CD14-positive monocyte (primary cell): ENCODE measurements at regions not wholly inside any gene's neighbourhood (a gene's known extent, or its start where the extent isn't known, plus 50 kb on each side); places are given as distances from the start of the nearest gene placed in this dataset.

Source experiments
- DNase-seq, 3 donors: peaks; one replicate each; pipeline ENCODE4 v3.0.0-alpha.2; 2011 to 2022
- H2AFZ ChIP-seq: 2 replicates; pipeline ENCODE4 v1.6.0; 2012; ENCODE audit warnings: mild to moderate bottlenecking, low read depth, low read length, inconsistent platforms; ENCODE audit not compliant: insufficient read depth, poor library complexity, severe bottlenecking
- H3K27ac ChIP-seq, 2 donors: 1 replicate in 1 of 2; 2 replicates in 1 of 2; pipeline ENCODE4 v1.5.1; 2012 to 2013; ENCODE audit warnings: low read length in 2 of 2, control low read depth in 1 of 2, inconsistent platforms in 1 of 2, low read depth in 1 of 2, mild to moderate bottlenecking in 1 of 2
- H3K27me3 ChIP-seq, 2 donors: one replicate each; pipeline versions ENCODE4 v1.6.0 to v1.6.1; 2011 to 2013; ENCODE audit warnings: low read length in 2 of 2; ENCODE audit not compliant: control insufficient read depth in 2 of 2, insufficient read depth in 2 of 2
- H3K36me3 ChIP-seq, 2 donors: replicated peaks in 1 of 2; 1 replicate in 1 of 2; 2 replicates in 1 of 2; pipeline versions ENCODE4 v1.5.1 to v1.6.1; 2012 to 2013; ENCODE audit warnings: low read length in 2 of 2, control low read depth in 1 of 2, inconsistent platforms in 1 of 2, mild to moderate bottlenecking in 1 of 2; ENCODE audit not compliant: insufficient read depth in 2 of 2, control insufficient read depth in 1 of 2
- H3K4me1 ChIP-seq, 2 donors: 1 replicate in 1 of 2; 2 replicates in 1 of 2; pipeline versions ENCODE4 v1.5.1 to v1.6.1; 2012 to 2013; ENCODE audit warnings: low read length in 2 of 2, control low read depth in 1 of 2, inconsistent platforms in 1 of 2, mild to moderate bottlenecking in 1 of 2, moderate library complexity in 1 of 2; ENCODE audit not compliant: insufficient read depth in 2 of 2, control insufficient read depth in 1 of 2
- H3K4me2 ChIP-seq: replicated peaks from 2 replicates; pipeline ENCODE3; 2012; ENCODE audit warnings: low read length, moderate library complexity, mild to moderate bottlenecking; ENCODE audit not compliant: poor library complexity, severe bottlenecking; ENCODE audit errors: extremely low read depth
- H3K4me3 ChIP-seq, 3 experiments: fragments of 200-600 bp in 1 of 3; sonication (generic) in 1 of 3; replicated peaks in 1 of 3; 1 replicate in 2 of 3; 2 replicates in 1 of 3; pipeline ENCODE4 v1.5.1; 2011 to 2013; ENCODE audit warnings: low read length in 3 of 3, mild to moderate bottlenecking in 3 of 3, control low read depth in 2 of 3, low read depth in 2 of 3, inconsistent platforms in 1 of 3, moderate library complexity in 1 of 3
- H3K79me2 ChIP-seq: 2 replicates; pipeline ENCODE4 v1.6.0; 2012; ENCODE audit warnings: mild to moderate bottlenecking, control low read depth, inconsistent platforms, low read length, moderate library complexity; ENCODE audit not compliant: insufficient read depth
- H3K9ac ChIP-seq: 2 replicates; pipeline ENCODE4 v1.6.0; 2017; ENCODE audit warnings: low read length, mild to moderate bottlenecking; ENCODE audit not compliant: insufficient read depth, poor library complexity, severe bottlenecking
- H3K9me3 ChIP-seq, 2 donors: replicated peaks in 1 of 2; 1 replicate in 1 of 2; 2 replicates in 1 of 2; pipeline versions ENCODE4 v1.5.1 to v1.6.1; 2012 to 2013; ENCODE audit warnings: low read length in 2 of 2, control low read depth in 1 of 2; ENCODE audit not compliant: control insufficient read depth in 1 of 2, insufficient read depth in 1 of 2
- H4K20me1 ChIP-seq: 2 replicates; pipeline ENCODE4 v1.6.0; 2012; ENCODE audit warnings: mild to moderate bottlenecking, low read length, control low read depth, moderate library complexity; ENCODE audit not compliant: insufficient read depth
- H3K27ac Mint-ChIP-seq, 7 donors: one replicate each; pipeline ENCODE4 v1.8.0; 2020; ENCODE audit warnings: mild to moderate bottlenecking in 7 of 7, mixed read lengths in 7 of 7, moderate library complexity in 6 of 7, inconsistent platforms in 2 of 7
- H3K27me3 Mint-ChIP-seq, 3 donors: one replicate each; pipeline ENCODE4 v1.8.0; 2021 to 2022; ENCODE audit warnings: low read depth in 3 of 3, mild to moderate bottlenecking in 3 of 3, mixed read lengths in 3 of 3, moderate library complexity in 3 of 3, inconsistent platforms in 1 of 3
- H3K36me3 Mint-ChIP-seq, 2 donors: one replicate each; pipeline ENCODE4 v1.8.0; 2020; ENCODE audit warnings: mixed read lengths in 2 of 2, inconsistent platforms in 1 of 2, mild to moderate bottlenecking in 1 of 2
- H3K4me1 Mint-ChIP-seq: one replicate; pipeline ENCODE4 v1.8.0; 2020; ENCODE audit warnings: mild to moderate bottlenecking, mixed read lengths
- H3K4me3 Mint-ChIP-seq, 2 donors: one replicate each; pipeline ENCODE4 v1.8.0; 2020; ENCODE audit warnings: mild to moderate bottlenecking in 2 of 2, mixed read lengths in 2 of 2, moderate library complexity in 1 of 2
- H3K9me3 Mint-ChIP-seq, 7 donors: one replicate each; pipeline ENCODE4 v1.8.0; 2020 to 2022; ENCODE audit warnings: mixed read lengths in 7 of 7, mild to moderate bottlenecking in 6 of 7, moderate library complexity in 6 of 7, inconsistent platforms in 2 of 7
- WGBS: methylation state at CpG from one replicate; pipeline ENCODE4 v1.1.5; 2013; ENCODE audit warnings: missing lambda C conversion rate; ENCODE audit not compliant: insufficient coverage; 5-methylcytosine and 5-hydroxymethylcytosine counted together
- intact Hi-C, 2 donors: fragments of 100-400 bp; cut with micrococcal nuclease; formaldehyde crosslinking; loops; one replicate each; pipeline versions ENCODE4 v1.15.0 to v1.15.1; 2023
- TF ChIP-seq, protein P1 (sequence below): fragments of 200-600 bp; IDR thresholded peaks from one replicate; pipeline ENCODE4 v1.8.0; 2022; ENCODE audit warnings: antibody characterized with exemption, mild to moderate bottlenecking

DNA sequence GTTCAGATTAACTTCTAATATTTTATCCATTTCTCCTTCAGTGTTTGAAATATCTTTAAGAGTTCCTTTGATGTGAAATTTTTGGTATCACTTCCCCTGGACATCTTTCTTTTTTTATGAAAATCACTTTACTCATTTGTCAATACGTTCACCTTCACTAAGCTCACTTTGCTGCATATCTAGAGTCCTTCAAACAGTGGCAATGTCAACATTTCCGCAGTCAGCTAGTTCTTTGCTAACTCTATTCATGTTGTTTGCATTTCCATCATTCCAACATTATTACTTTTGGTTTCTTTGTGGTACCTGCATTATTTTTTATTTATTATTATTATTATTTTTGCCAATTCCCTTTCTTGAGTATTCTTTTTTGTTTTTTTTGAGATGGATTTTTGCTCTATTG is 203.0 kb downstream of the GPAT3 start:
- no peak for DNase-seq

GRCh38 chr4:83734576-83734975 is 198.7 kb downstream of the GPAT3 start:
- TF ChIP-seq, protein P1, sequence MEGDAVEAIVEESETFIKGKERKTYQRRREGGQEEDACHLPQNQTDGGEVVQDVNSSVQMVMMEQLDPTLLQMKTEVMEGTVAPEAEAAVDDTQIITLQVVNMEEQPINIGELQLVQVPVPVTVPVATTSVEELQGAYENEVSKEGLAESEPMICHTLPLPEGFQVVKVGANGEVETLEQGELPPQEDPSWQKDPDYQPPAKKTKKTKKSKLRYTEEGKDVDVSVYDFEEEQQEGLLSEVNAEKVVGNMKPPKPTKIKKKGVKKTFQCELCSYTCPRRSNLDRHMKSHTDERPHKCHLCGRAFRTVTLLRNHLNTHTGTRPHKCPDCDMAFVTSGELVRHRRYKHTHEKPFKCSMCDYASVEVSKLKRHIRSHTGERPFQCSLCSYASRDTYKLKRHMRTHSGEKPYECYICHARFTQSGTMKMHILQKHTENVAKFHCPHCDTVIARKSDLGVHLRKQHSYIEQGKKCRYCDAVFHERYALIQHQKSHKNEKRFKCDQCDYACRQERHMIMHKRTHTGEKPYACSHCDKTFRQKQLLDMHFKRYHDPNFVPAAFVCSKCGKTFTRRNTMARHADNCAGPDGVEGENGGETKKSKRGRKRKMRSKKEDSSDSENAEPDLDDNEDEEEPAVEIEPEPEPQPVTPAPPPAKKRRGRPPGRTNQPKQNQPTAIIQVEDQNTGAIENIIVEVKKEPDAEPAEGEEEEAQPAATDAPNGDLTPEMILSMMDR = no peak
- Histone ChIP-seq H3K27me3 (peaks cover 0 to 2% of the 10 kb centered on the region in 2 donors), H3K36me3 (no peaks in the 10 kb centered on the region), H3K27ac (no peak overlapping the region), H3K4me2 (no peak overlapping the region), H3K9me3 (no peaks in the 10 kb centered on the region), H3K79me2 (no peaks in the 10 kb centered on the region), H3K9ac (no peak overlapping the region), H4K20me1 (no peaks in the 10 kb centered on the region), H3K4me3 (no peak overlapping the region), H2AFZ (no peak overlapping the region), H3K4me1 (no peaks in the 10 kb centered on the region)
- WGBS = no CpG with 5 or more reads among the region's 3 CpGs
- Mint-ChIP-seq H3K36me3 (no peaks in the 10 kb centered on the region), H3K27ac (no peak overlapping the region), H3K4me1 (peaks cover 5% of the 10 kb centered on the region), H3K27me3 (peaks cover 3 to 14% (median 13%) of the 10 kb centered on the region in 3 donors), H3K4me3 (no peak overlapping the region), H3K9me3 (peaks cover 0 to 6% (median 3%) of the 10 kb centered on the region in 7 donors)
- intact Hi-C loops = no loop called here
- no peak for DNase-seq

More for the DNA sequence above, 203.0 kb downstream of the GPAT3 start:
- no peak overlapping the region for H2AFZ ChIP-seq
- H3K27ac Mint-ChIP-seq = no peak overlapping the region
- no peak overlapping the region for H3K4me2 ChIP-seq
- no peaks in the 10 kb centered on the region for H3K9me3 ChIP-seq
- H3K9ac ChIP-seq = no peak overlapping the region
- no peaks in the 10 kb centered on the region for H3K36me3 Mint-ChIP-seq
- H3K4me3 ChIP-seq = no peak overlapping the region
- H4K20me1 ChIP-seq = no peaks in the 10 kb centered on the region
- peaks cover 2% of the 10 kb centered on the region in 2 donors for H3K27me3 ChIP-seq
- no peaks in the 10 kb centered on the region for H3K79me2 ChIP-seq
- no peak overlapping the region for H3K27ac ChIP-seq
- H3K27me3 Mint-ChIP-seq = peaks cover 8 to 23% (median 23%) of the 10 kb centered on the region in 3 donors
- intact Hi-C loops = no loop called here
- WGBS = no CpG with 5 or more reads among the region's 2 CpGs
- H3K9me3 Mint-ChIP-seq = peaks cover 0 to 2% (median 0%) of the 10 kb centered on the region in 7 donors
- TF ChIP-seq, protein P1 = no peak
- no peak overlapping the region for H3K4me3 Mint-ChIP-seq
- H3K4me1 Mint-ChIP-seq = no peaks in the 10 kb centered on the region
- no peaks in the 10 kb centered on the region for H3K4me1 ChIP-seq
- no peaks in the 10 kb centered on the region for H3K36me3 ChIP-seq
